Ascending aorta (tissue), 2 donors: ENCODE measurements at regions not wholly inside any gene's neighbourhood (a gene's known extent, or its start where the extent isn't known, plus 50 kb on each side); places are given as distances from the start of the nearest gene placed in this dataset.

Source experiments
- DNase-seq, 2 donors: peaks; one replicate each; pipeline ENCODE4 v3.0.0-alpha.2; 2019; ENCODE audit warnings: low spot score in 2 of 2
- H3K27ac ChIP-seq, 2 donors: fragments of 200-600 bp; sonication (generic); one replicate each; pipeline ENCODE4 v1.5.1; 2016 to 2017; ENCODE audit warnings: mild to moderate bottlenecking in 1 of 2
- H3K27me3 ChIP-seq: fragments of 200-600 bp; sonication (generic); one replicate; pipeline ENCODE4 v1.5.1; 2017
- H3K36me3 ChIP-seq, 2 donors: fragments of 200-600 bp; sonication (generic); one replicate each; pipeline ENCODE4 v1.5.1; 2016
- H3K4me1 ChIP-seq, 2 donors: fragments of 200-600 bp; sonication (generic); one replicate each; pipeline ENCODE4 v1.5.1; 2016 to 2017; ENCODE audit warnings: mild to moderate bottlenecking in 1 of 2
- H3K4me3 ChIP-seq, 2 donors: fragments of 200-600 bp; sonication (generic); one replicate each; pipeline ENCODE4 v1.5.1; 2016 to 2017; ENCODE audit warnings: mild to moderate bottlenecking in 1 of 2
- H3K9me3 ChIP-seq, 2 donors: fragments of 200-600 bp; sonication (generic); one replicate each; pipeline ENCODE4 v1.5.1; 2016
- CTCF ChIP-seq, 3 experiments: fragments of 200-600 bp in 2 of 3; fragments of 450-650 bp in 1 of 3; sonication (generic) in 2 of 3; IDR thresholded peaks; one replicate each; pipeline ENCODE4 v1.5.1; 2016 to 2019; ENCODE audit warnings: antibody characterized with exemption in 3 of 3, mild to moderate bottlenecking in 1 of 3, moderate library complexity in 1 of 3
- intact Hi-C: fragments of 100-400 bp; cut with DNase I; formaldehyde crosslinking; loops from one replicate; pipeline ENCODE4 v1.15.1; 2023

- no peak overlapping the region for H3K27ac ChIP-seq
- no peaks in the 10 kb centered on the region for H3K27me3 ChIP-seq
- peaks cover 0 to 8% of the 10 kb centered on the region in 2 donors for H3K9me3 ChIP-seq
- intact Hi-C loops: no loop called here
- no peaks in the 10 kb centered on the region for H3K4me1 ChIP-seq
- DNase-seq: no peak
- no peak for TF ChIP-seq CTCF (IDR thresholded peaks at IDR 0.05)
- H3K4me3 ChIP-seq: no peak overlapping the region
- H3K36me3 ChIP-seq: no peaks in the 10 kb centered on the region
Observed at GRCh38 chrX:1084689-1085088, 127.8 kb downstream of the CRLF2 start.

- H3K27me3 ChIP-seq: no peaks in the 10 kb centered on the region
- DNase-seq: no peak
- no peak overlapping the region for H3K27ac ChIP-seq
- no peak for TF ChIP-seq CTCF (IDR thresholded peaks at IDR 0.05)
- intact Hi-C loops: no loop called here
- H3K4me3 ChIP-seq: no peak overlapping the region
- H3K9me3 ChIP-seq: no peaks in the 10 kb centered on the region
- no peaks in the 10 kb centered on the region for H3K36me3 ChIP-seq
- H3K4me1 ChIP-seq: no peaks in the 10 kb centered on the region
Observed at GRCh38 chrX:1076871-1077651, 135.4 kb downstream of the CRLF2 start.

- no peaks in the 10 kb centered on the region for H3K36me3 ChIP-seq
- intact Hi-C loops: no loop called here
- DNase-seq: no peak
Observed at GRCh38 chrX:1075741-1076140, 136.7 kb downstream of the CRLF2 start.

GRCh38 chrX:1075156-1075555 is 137.3 kb downstream of the CRLF2 start:
- no peak overlapping the region for H3K27ac ChIP-seq
- H3K4me1 ChIP-seq: no peaks in the 10 kb centered on the region
- H3K36me3 ChIP-seq: no peaks in the 10 kb centered on the region
- DNase-seq: no peak
- no peaks in the 10 kb centered on the region for H3K27me3 ChIP-seq
- intact Hi-C loops: no loop called here
- no peak for TF ChIP-seq CTCF (IDR thresholded peaks at IDR 0.05)
- H3K4me3 ChIP-seq: no peak overlapping the region
- no peaks in the 10 kb centered on the region for H3K9me3 ChIP-seq

More at GRCh38 chrX:1075741-1076140, 136.7 kb downstream of the CRLF2 start:
- Histone ChIP-seq H3K27me3 (no peaks in the 10 kb centered on the region), H3K9me3 (no peaks in the 10 kb centered on the region), H3K4me3 (no peak overlapping the region), H3K27ac (no peak overlapping the region), H3K4me1 (no peaks in the 10 kb centered on the region)
- TF ChIP-seq CTCF (IDR thresholded peaks at IDR 0.05): no peak

- no peaks in the 10 kb centered on the region for H3K36me3 ChIP-seq
- no peak overlapping the region for H3K27ac ChIP-seq
- no peak for DNase-seq
- H3K9me3 ChIP-seq: no peaks in the 10 kb centered on the region
- no peaks in the 10 kb centered on the region for H3K27me3 ChIP-seq
- no peak for TF ChIP-seq CTCF (IDR thresholded peaks at IDR 0.05)
- no peaks in the 10 kb centered on the region for H3K4me1 ChIP-seq
- no peak overlapping the region for H3K4me3 ChIP-seq
- intact Hi-C loops: no loop called here
Observed at GRCh38 chrX:1074755-1075154, 137.7 kb downstream of the CRLF2 start.
